GM12878 (cell line): ENCODE measurements at regions not wholly inside any gene's neighbourhood (a gene's known extent, or its start where the extent isn't known, plus 50 kb on each side); places are given as distances from the start of the nearest gene placed in this dataset.

Source experiments
- ATAC-seq: fragments of 200-7000 bp; cut with Tn5 transposase; 3 replicates; pipeline ENCODE4 v1.9.1; 2020; ENCODE audit warnings: mild to moderate bottlenecking, moderate library complexity
- BruUV-seq: library from RNA; stranded (reverse); fragments of 400-500 nt; replicated peaks from 2 replicates; lab custom pipeline; 2021; lab: Mats Ljungman, UMichigan
- CTCF ChIA-PET: fragments of 300-600 bp; sonication (Branson Sonifier 250); formaldehyde crosslinking; extraction: SDS; loops from one replicate; lab custom pipeline; 2021; ENCODE audit warnings: inconsistent platforms; lab: Yijun Ruan, JAX
- POLR2A ChIA-PET: fragments of 350-600 bp; formaldehyde crosslinking; extraction: SDS; loops from one replicate; lab custom pipeline; 2021; ENCODE audit warnings: inconsistent platforms; lab: Charles Lee
- RAD21 ChIA-PET: fragments of 300-600 bp; sonication (Branson Sonifier 250); formaldehyde crosslinking; loops from one replicate; lab custom pipeline; 2023; ENCODE audit warnings: antibody characterized with exemption; ENCODE audit not compliant: unreplicated experiment; lab: Charles Lee
- SMC1A ChIA-PET: fragments of 300-600 bp; sonication (Branson Sonifier 250); formaldehyde crosslinking; loops from one replicate; lab custom pipeline; 2023; ENCODE audit not compliant: unreplicated experiment, uncharacterized antibody; lab: Charles Lee
- DNase-seq: peaks from one replicate; pipeline ENCODE4 v3.0.0-alpha.2; 2011; ENCODE audit warnings: low read depth, low spot score
- FAIRE-seq: peaks from 3 replicates; lab custom pipeline; 2011; peaks lifted over from hg19 to GRCh38; lab: Jason Lieb, UNC
- H2AFZ ChIP-seq: 2 replicates; pipeline ENCODE4 v1.6.0; 2011; ENCODE audit warnings: low read depth, low read length, control low read depth; ENCODE audit not compliant: control insufficient read depth
- H3K27ac ChIP-seq: 2 replicates; pipeline ENCODE4 v1.5.1; 2011; ENCODE audit warnings: control low read depth; ENCODE audit not compliant: control insufficient read depth, insufficient read depth
- H3K27me3 ChIP-seq, 2 experiments: replicated peaks in 1 of 2; 2 replicates each; pipeline versions ENCODE4 v1.6.0 to v1.6.1; 2011; ENCODE audit warnings: low read length in 1 of 2; ENCODE audit not compliant: control insufficient read depth in 2 of 2, insufficient read depth in 2 of 2
- H3K36me3 ChIP-seq, 2 experiments: 2 replicates each; pipeline ENCODE4 v1.5.1; 2011; ENCODE audit warnings: low read length in 1 of 2; ENCODE audit not compliant: control insufficient read depth in 2 of 2, insufficient read depth in 2 of 2
- H3K4me1 ChIP-seq: 2 replicates; pipeline ENCODE4 v1.6.1; 2011; ENCODE audit warnings: mild to moderate bottlenecking, low read length, moderate library complexity, mixed read lengths; ENCODE audit not compliant: control insufficient read depth, insufficient read depth
- H3K4me2 ChIP-seq: 2 replicates; pipeline ENCODE4 v1.6.0; 2011; ENCODE audit warnings: control low read depth; ENCODE audit not compliant: control insufficient read depth, insufficient read depth
- H3K4me3 ChIP-seq: fragments of 200-600 bp; sonication (generic); 2 replicates; pipeline ENCODE4 v1.5.1; 2016
- H3K79me2 ChIP-seq: 2 replicates; pipeline ENCODE4 v1.6.0; 2011; ENCODE audit warnings: low read length; ENCODE audit not compliant: control insufficient read depth, insufficient read depth
- H3K9ac ChIP-seq: 2 replicates; pipeline ENCODE4 v1.8.0; 2011; ENCODE audit warnings: low read length, control low read depth, mixed read lengths; ENCODE audit not compliant: control insufficient read depth, insufficient read depth
- H3K9me3 ChIP-seq: replicated peaks from 3 replicates; pipeline ENCODE4 v1.5.1; 2011; ENCODE audit warnings: mild to moderate bottlenecking, low read length; ENCODE audit not compliant: control insufficient read depth, insufficient read depth
- H4K20me1 ChIP-seq: 2 replicates; pipeline ENCODE4 v1.6.0; 2011; ENCODE audit not compliant: control insufficient read depth, insufficient read depth
- BHLHE40 ChIP-seq, 2 experiments: fragments of 450-650 bp in 1 of 2; IDR thresholded peaks; 2 replicates each; pipeline ENCODE4 v1.6.1; 2011 to 2017; ENCODE audit warnings: low read depth in 2 of 2, borderline replicate concordance in 1 of 2, improper control_type of control experiment in 1 of 2, low read length in 1 of 2, mild to moderate bottlenecking in 1 of 2
- EGR1 ChIP-seq, 2 experiments: IDR thresholded peaks; 1 replicate in 1 of 2; 2 replicates in 1 of 2; pipeline ENCODE4 v1.6.1; 2011 to 2012; ENCODE audit warnings: low read depth in 2 of 2, low read length in 2 of 2, borderline replicate concordance in 1 of 2, mild to moderate bottlenecking in 1 of 2, moderate library complexity in 1 of 2
- IKZF2 ChIP-seq, 2 experiments: fragments of 450-650 bp; IDR thresholded peaks; 2 replicates each; pipeline ENCODE4 v1.6.1; 2017; ENCODE audit warnings: mild to moderate bottlenecking in 2 of 2, moderate library complexity in 2 of 2
- IRF4 ChIP-seq: IDR thresholded peaks from 2 replicates; pipeline ENCODE4 v1.6.1; 2011; ENCODE audit warnings: low read depth, low read length
- KDM1A ChIP-seq: fragments of 200-600 bp; sonication (generic); IDR thresholded peaks from 2 replicates; pipeline ENCODE4 v1.6.1; 2016; ENCODE audit warnings: borderline replicate concordance
- KLF5 ChIP-seq: fragments of 450-650 bp; IDR thresholded peaks from 2 replicates; pipeline ENCODE4 v1.6.1; 2014; ENCODE audit warnings: mild to moderate bottlenecking; ENCODE audit not compliant: partially characterized antibody
- MTA3 ChIP-seq: IDR thresholded peaks from 2 replicates; pipeline ENCODE4 v1.6.1; 2012; ENCODE audit warnings: low read length, inconsistent platforms, borderline replicate concordance
- PAX5 ChIP-seq: IDR thresholded peaks from 2 replicates; pipeline ENCODE4 v1.6.1; 2011; ENCODE audit warnings: low read depth, low read length, borderline replicate concordance
- SUZ12 ChIP-seq: fragments of 200-600 bp; sonication (generic); IDR thresholded peaks from one replicate; pipeline ENCODE4 v1.6.1; 2018; ENCODE audit warnings: antibody characterized with exemption, mild to moderate bottlenecking; ENCODE audit not compliant: unreplicated experiment
- ZNF274 ChIP-seq: IDR thresholded peaks from one replicate; pipeline ENCODE4 v1.8.0; 2011; ENCODE audit not compliant: insufficient read length, insufficient read depth
- ZZZ3 ChIP-seq: IDR thresholded peaks from 2 replicates; pipeline ENCODE4 v1.6.1; 2011; ENCODE audit warnings: low read depth; ENCODE audit not compliant: control insufficient read depth, insufficient read length
- WGBS: methylation state at CpG from one replicate; pipeline ENCODE4 v1.1.6; 2016; ENCODE audit warnings: low lambda C conversion rate; ENCODE audit not compliant: insufficient replicate concordance, insufficient coverage; ENCODE audit errors: missing lambda C conversion rate; 5-methylcytosine and 5-hydroxymethylcytosine counted together
- in situ Hi-C: fragments of 300-500 bp; cut with MboI; formaldehyde crosslinking; loops from 9 replicates; pipeline ENCODE4 v1.14.3; 2018; ENCODE audit warnings: mixed read lengths
- intact Hi-C: fragments of 100-400 bp; cut with micrococcal nuclease; formaldehyde crosslinking; loops from one replicate; pipeline ENCODE4 v1.14.2; 2022; ENCODE audit not compliant: unreplicated experiment
- TF ChIP-seq, protein P1 (sequence below): fragments of 450-650 bp; IDR thresholded peaks from 2 replicates; pipeline ENCODE4 v1.6.1; 2018; ENCODE audit warnings: borderline replicate concordance, mild to moderate bottlenecking; ENCODE audit not compliant: partially characterized antibody
- TF ChIP-seq, protein P2 (sequence below): fragments of 450-650 bp; IDR thresholded peaks from 2 replicates; pipeline ENCODE4 v1.6.1; 2017; ENCODE audit warnings: mild to moderate bottlenecking, moderate library complexity
- TF ChIP-seq, protein P3 (sequence below): fragments of 450-650 bp; IDR thresholded peaks from 2 replicates; pipeline ENCODE4 v1.6.1; 2014; ENCODE audit warnings: mild to moderate bottlenecking

DNA sequence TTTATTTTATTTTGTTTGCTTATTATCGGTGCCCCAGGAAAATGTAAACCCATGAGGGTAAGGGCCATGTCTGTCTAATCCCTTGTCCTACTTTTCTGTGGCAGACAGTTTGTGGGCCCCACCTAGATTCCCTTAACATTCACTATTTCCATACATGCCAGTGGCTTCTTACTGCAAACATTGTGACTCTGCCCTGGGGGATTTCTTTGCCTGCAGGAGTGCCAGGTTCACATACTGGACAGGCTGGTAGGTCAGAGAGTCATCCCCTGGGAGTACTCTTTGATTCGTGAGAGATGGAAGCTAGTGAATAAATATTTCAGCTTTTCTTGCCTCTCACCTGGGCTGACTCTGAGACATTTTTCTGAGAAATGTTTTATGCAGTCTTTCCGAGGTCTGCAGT is 122.8 kb upstream of the TBX5 start:
- no peak overlapping the region for H3K9ac ChIP-seq
- ATAC-seq (no peak), DNase-seq (no peak), FAIRE-seq (no peak)
- no peak overlapping the region for H2AFZ ChIP-seq
- intact Hi-C loops = no loop called here
- H3K27ac ChIP-seq = no peak overlapping the region
- H3K4me3 ChIP-seq = no peak overlapping the region
- CTCF ChIA-PET = no interaction called here
- H4K20me1 ChIP-seq = no peaks in the 10 kb centered on the region
- POLR2A ChIA-PET = no interaction called here
- RAD21 ChIA-PET = no interaction called here
- no peaks in the 10 kb centered on the region for H3K36me3 ChIP-seq
- BruUV-seq = no TSS peak
- no peaks in the 10 kb centered on the region for H3K9me3 ChIP-seq
- SMC1A ChIA-PET = no interaction called here
- no peaks in the 10 kb centered on the region for H3K4me1 ChIP-seq
- WGBS = 7% methylated on average over 3 of the region's 3 CpGs
- H3K4me2 ChIP-seq = no peak overlapping the region
- no peaks in the 10 kb centered on the region for H3K79me2 ChIP-seq
- no peaks in the 10 kb centered on the region for H3K27me3 ChIP-seq
- in situ Hi-C loops = no loop called here
- TF ChIP-seq KLF5 = no peak
- TF ChIP-seq KDM1A = no peak
- TF ChIP-seq, protein P1, sequence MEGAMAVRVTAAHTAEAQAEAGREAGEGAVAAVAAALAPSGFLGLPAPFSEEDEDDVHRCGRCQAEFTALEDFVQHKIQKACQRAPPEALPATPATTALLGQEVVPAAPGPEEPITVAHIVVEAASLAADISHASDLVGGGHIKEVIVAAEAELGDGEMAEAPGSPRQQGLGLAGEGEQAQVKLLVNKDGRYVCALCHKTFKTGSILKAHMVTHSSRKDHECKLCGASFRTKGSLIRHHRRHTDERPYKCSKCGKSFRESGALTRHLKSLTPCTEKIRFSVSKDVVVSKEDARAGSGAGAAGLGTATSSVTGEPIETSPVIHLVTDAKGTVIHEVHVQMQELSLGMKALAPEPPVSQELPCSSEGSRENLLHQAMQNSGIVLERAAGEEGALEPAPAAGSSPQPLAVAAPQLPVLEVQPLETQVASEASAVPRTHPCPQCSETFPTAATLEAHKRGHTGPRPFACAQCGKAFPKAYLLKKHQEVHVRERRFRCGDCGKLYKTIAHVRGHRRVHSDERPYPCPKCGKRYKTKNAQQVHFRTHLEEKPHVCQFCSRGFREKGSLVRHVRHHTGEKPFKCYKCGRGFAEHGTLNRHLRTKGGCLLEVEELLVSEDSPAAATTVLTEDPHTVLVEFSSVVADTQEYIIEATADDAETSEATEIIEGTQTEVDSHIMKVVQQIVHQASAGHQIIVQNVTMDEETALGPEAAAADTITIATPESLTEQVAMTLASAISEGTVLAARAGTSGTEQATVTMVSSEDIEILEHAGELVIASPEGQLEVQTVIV = no peak
- no peak for TF ChIP-seq BHLHE40 (IDR thresholded peaks at IDR 0.05; ENCODE audit: borderline replicate concordance in 1 of 2, low read depth in 2 of 2, low read length in 1 of 2)
- no peak for TF ChIP-seq ZNF274
- no peak for TF ChIP-seq EGR1 (IDR thresholded peaks at IDR 0.05; ENCODE audit: borderline replicate concordance in 1 of 2, low read depth in 2 of 2, low read length in 2 of 2)
- TF ChIP-seq, protein P2, sequence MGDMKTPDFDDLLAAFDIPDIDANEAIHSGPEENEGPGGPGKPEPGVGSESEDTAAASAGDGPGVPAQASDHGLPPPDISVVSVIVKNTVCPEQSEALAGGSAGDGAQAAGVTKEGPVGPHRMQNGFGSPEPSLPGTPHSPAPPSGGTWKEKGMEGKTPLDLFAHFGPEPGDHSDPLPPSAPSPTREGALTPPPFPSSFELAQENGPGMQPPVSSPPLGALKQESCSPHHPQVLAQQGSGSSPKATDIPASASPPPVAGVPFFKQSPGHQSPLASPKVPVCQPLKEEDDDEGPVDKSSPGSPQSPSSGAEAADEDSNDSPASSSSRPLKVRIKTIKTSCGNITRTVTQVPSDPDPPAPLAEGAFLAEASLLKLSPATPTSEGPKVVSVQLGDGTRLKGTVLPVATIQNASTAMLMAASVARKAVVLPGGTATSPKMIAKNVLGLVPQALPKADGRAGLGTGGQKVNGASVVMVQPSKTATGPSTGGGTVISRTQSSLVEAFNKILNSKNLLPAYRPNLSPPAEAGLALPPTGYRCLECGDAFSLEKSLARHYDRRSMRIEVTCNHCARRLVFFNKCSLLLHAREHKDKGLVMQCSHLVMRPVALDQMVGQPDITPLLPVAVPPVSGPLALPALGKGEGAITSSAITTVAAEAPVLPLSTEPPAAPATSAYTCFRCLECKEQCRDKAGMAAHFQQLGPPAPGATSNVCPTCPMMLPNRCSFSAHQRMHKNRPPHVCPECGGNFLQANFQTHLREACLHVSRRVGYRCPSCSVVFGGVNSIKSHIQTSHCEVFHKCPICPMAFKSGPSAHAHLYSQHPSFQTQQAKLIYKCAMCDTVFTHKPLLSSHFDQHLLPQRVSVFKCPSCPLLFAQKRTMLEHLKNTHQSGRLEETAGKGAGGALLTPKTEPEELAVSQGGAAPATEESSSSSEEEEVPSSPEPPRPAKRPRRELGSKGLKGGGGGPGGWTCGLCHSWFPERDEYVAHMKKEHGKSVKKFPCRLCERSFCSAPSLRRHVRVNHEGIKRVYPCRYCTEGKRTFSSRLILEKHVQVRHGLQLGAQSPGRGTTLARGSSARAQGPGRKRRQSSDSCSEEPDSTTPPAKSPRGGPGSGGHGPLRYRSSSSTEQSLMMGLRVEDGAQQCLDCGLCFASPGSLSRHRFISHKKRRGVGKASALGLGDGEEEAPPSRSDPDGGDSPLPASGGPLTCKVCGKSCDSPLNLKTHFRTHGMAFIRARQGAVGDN = no peak
- TF ChIP-seq SUZ12 = no peak
- no peak for TF ChIP-seq ZZZ3
- no peak for TF ChIP-seq IKZF2 (IDR thresholded peaks at IDR 0.05)
- no peak for TF ChIP-seq PAX5
- no peak for TF ChIP-seq IRF4
- TF ChIP-seq MTA3 = no peak
- TF ChIP-seq, protein P3, sequence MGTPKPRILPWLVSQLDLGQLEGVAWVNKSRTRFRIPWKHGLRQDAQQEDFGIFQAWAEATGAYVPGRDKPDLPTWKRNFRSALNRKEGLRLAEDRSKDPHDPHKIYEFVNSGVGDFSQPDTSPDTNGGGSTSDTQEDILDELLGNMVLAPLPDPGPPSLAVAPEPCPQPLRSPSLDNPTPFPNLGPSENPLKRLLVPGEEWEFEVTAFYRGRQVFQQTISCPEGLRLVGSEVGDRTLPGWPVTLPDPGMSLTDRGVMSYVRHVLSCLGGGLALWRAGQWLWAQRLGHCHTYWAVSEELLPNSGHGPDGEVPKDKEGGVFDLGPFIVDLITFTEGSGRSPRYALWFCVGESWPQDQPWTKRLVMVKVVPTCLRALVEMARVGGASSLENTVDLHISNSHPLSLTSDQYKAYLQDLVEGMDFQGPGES = no peak
